Right atrium auricular region (tissue), 2 donors: ENCODE measurements at regions not wholly inside any gene's neighbourhood (a gene's known extent, or its start where the extent isn't known, plus 50 kb on each side); places are given as distances from the start of the nearest gene placed in this dataset.

Source experiments
- DNase-seq: peaks from one replicate; pipeline ENCODE4 v3.0.0-alpha.2; 2019; ENCODE audit warnings: low spot score
- H3K27ac ChIP-seq, 2 donors: fragments of 200-600 bp; sonication (generic); 1 replicate in 1 of 2; 2 replicates in 1 of 2; pipeline ENCODE4 v1.5.1; 2016 to 2019
- H3K27me3 ChIP-seq, 2 donors: fragments of 200-600 bp; sonication (generic); one replicate each; pipeline versions ENCODE4 v1.5.1 to v1.6.0; 2017 to 2019
- H3K36me3 ChIP-seq: fragments of 200-600 bp; sonication (generic); one replicate; pipeline ENCODE4 v1.5.1; 2016
- H3K4me1 ChIP-seq, 2 donors: fragments of 200-600 bp; sonication (generic); one replicate each; pipeline versions ENCODE4 v1.5.1 to v1.6.0; 2017 to 2019
- H3K4me3 ChIP-seq, 2 donors: fragments of 200-600 bp; sonication (generic); 1 replicate in 1 of 2; 2 replicates in 1 of 2; pipeline ENCODE4 v1.5.1; 2017 to 2019; ENCODE audit warnings: mild to moderate bottlenecking in 1 of 2, moderate library complexity in 1 of 2
- H3K9me3 ChIP-seq, 2 donors: fragments of 200-600 bp; sonication (generic); one replicate each; pipeline ENCODE4 v1.5.1; 2019
- TF ChIP-seq, protein P1 (sequence below), 2 donors: fragments of 200-600 bp; sonication (generic); IDR thresholded peaks; one replicate each; pipeline ENCODE4 v1.5.1; 2019; ENCODE audit warnings: antibody characterized with exemption in 2 of 2

DNA sequence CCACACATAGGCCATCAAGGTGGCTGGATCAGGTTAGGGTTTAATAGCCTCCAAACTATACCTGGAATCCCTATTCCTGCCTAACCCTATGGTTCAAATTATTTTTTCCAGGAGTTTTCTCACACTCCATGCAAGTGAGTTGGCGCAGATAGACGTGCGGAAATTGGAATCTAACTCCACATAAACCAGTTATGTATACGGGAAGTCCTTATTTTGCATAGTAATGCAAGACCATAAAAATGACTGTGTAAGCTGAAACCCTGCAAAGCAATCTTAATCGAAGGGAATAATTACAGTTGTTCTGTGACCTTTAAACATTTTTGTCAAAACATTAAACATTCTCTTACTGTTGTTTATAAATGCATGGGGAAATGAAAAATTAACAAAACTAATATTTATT is 200.1 kb upstream of the SIX2 start:
- Histone ChIP-seq H3K4me3 (no peak overlapping the region), H3K36me3 (no peaks in the 10 kb centered on the region), H3K9me3 (no peaks in the 10 kb centered on the region), H3K4me1 (no peaks in the 10 kb centered on the region), H3K27me3 (no peaks in the 10 kb centered on the region), H3K27ac (no peak overlapping the region)
- no peak for DNase-seq
- TF ChIP-seq, protein P1, sequence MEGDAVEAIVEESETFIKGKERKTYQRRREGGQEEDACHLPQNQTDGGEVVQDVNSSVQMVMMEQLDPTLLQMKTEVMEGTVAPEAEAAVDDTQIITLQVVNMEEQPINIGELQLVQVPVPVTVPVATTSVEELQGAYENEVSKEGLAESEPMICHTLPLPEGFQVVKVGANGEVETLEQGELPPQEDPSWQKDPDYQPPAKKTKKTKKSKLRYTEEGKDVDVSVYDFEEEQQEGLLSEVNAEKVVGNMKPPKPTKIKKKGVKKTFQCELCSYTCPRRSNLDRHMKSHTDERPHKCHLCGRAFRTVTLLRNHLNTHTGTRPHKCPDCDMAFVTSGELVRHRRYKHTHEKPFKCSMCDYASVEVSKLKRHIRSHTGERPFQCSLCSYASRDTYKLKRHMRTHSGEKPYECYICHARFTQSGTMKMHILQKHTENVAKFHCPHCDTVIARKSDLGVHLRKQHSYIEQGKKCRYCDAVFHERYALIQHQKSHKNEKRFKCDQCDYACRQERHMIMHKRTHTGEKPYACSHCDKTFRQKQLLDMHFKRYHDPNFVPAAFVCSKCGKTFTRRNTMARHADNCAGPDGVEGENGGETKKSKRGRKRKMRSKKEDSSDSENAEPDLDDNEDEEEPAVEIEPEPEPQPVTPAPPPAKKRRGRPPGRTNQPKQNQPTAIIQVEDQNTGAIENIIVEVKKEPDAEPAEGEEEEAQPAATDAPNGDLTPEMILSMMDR (IDR thresholded peaks at IDR 0.05) = no peak

GRCh38 chr2:45207101-45207500 is 197.8 kb upstream of the SIX2 start:
- H3K9me3 ChIP-seq = peaks cover 0 to 8% of the 10 kb centered on the region in 2 donors
- no peaks in the 10 kb centered on the region for H3K4me1 ChIP-seq
- H3K27ac ChIP-seq = no peak overlapping the region
- TF ChIP-seq, protein P1 (IDR thresholded peaks at IDR 0.05) = no peak
- DNase-seq = no peak
- no peaks in the 10 kb centered on the region for H3K36me3 ChIP-seq
- H3K27me3 ChIP-seq = no peaks in the 10 kb centered on the region
- no peak overlapping the region for H3K4me3 ChIP-seq

- no peaks in the 10 kb centered on the region for H3K36me3 ChIP-seq
- H3K4me1 ChIP-seq = no peaks in the 10 kb centered on the region
- no peak overlapping the region for H3K27ac ChIP-seq
- H3K4me3 ChIP-seq = no peak overlapping the region
- H3K27me3 ChIP-seq = no peaks in the 10 kb centered on the region
- TF ChIP-seq, protein P1 (IDR thresholded peaks at IDR 0.05) = no peak
- peaks cover 0 to 10% of the 10 kb centered on the region in 2 donors for H3K9me3 ChIP-seq
- no peak for DNase-seq
Measured at GRCh38 chr2:45205985-45206384, 196.7 kb upstream of the SIX2 start.

DNA sequence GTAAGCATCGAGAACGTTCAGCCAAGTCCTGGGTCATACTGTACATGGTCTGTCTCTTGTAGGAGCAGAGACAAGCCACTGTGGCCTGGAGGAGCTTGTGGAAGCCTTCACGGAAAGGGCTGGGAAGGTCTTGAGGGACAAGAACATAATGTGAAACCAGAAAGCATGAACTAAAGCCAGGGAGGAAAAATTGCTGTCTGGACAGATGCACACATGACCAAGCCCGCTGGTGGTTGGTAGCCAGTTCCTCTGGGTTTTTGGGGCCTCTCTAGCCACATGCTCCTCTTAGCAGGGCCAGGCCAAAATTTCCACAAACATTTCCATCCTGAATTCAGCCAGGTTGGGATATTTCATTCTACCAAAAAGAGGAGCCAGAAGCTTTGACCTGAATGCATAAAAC is 196.2 kb upstream of the SIX2 start:
- H3K9me3 ChIP-seq = peaks cover 0 to 10% of the 10 kb centered on the region in 2 donors
- no peak overlapping the region for H3K4me3 ChIP-seq
- H3K36me3 ChIP-seq = no peaks in the 10 kb centered on the region
- no peaks in the 10 kb centered on the region for H3K27me3 ChIP-seq
- no peak for DNase-seq
- no peak overlapping the region for H3K27ac ChIP-seq
- H3K4me1 ChIP-seq = no peaks in the 10 kb centered on the region
- TF ChIP-seq, protein P1 (IDR thresholded peaks at IDR 0.05) = no peak

DNA sequence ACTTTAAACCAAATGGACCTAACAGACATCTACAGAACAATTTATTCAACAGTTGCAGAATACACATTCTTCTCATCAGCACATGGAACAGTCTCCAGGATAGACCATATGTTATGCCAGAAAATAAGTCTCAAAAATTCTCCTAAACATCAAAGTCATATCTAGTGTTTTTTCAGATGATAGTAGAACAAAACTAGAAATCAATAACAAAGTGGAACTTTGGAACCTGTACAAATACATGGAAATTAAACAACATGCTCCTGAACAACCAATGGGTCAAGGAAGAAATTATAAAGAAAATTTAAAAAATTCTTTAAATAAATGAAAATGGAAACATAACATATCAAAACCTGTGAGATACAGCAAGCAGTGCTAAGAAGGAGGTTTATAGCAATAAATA is 194.1 kb upstream of the SIX2 start:
- DNase-seq = no peak
- TF ChIP-seq, protein P1 (IDR thresholded peaks at IDR 0.05) = no peak
- H3K4me1 ChIP-seq = no peaks in the 10 kb centered on the region
- H3K4me3 ChIP-seq = no peak overlapping the region
- H3K27me3 ChIP-seq = no peaks in the 10 kb centered on the region
- H3K27ac ChIP-seq = no peak overlapping the region
- no peaks in the 10 kb centered on the region for H3K36me3 ChIP-seq
- H3K9me3 ChIP-seq = peaks cover 0 to 10% of the 10 kb centered on the region in 2 donors

GRCh38 chr2:45199973-45200372 is 190.7 kb upstream of the SIX2 start:
- no peak overlapping the region for H3K4me3 ChIP-seq
- H3K36me3 ChIP-seq = no peaks in the 10 kb centered on the region
- no peaks in the 10 kb centered on the region for H3K27me3 ChIP-seq
- H3K9me3 ChIP-seq = peaks cover 0 to 10% of the 10 kb centered on the region in 2 donors
- no peak overlapping the region for H3K27ac ChIP-seq
- H3K4me1 ChIP-seq = no peaks in the 10 kb centered on the region
- TF ChIP-seq, protein P1 (IDR thresholded peaks at IDR 0.05) = no peak
- no peak for DNase-seq
